Neural progenitor cell (in vitro differentiated cells): ENCODE measurements at regions not wholly inside any gene's neighbourhood (a gene's known extent, or its start where the extent isn't known, plus 50 kb on each side); places are given as distances from the start of the nearest gene placed in this dataset.

Source experiments
- CTCF ChIP-seq: fragments of 200-600 bp; sonication (generic); IDR thresholded peaks from 2 replicates; pipeline ENCODE4 v1.5.1; 2017; ENCODE audit warnings: antibody characterized with exemption, mild to moderate bottlenecking
- EZH2 ChIP-seq: fragments of 200-600 bp; sonication (generic); IDR thresholded peaks from 2 replicates; pipeline ENCODE4 v1.6.1; 2017; ENCODE audit warnings: antibody characterized with exemption, mild to moderate bottlenecking, moderate library complexity

- TF ChIP-seq CTCF, result no peak
- TF ChIP-seq EZH2, result no peak
Measured at GRCh38 chr1:63041660-63042059, 257.7 kb downstream of the ATG4C start.
